AG04450 (cell line): ENCODE measurements at regions not wholly inside any gene's neighbourhood (a gene's known extent, or its start where the extent isn't known, plus 50 kb on each side); places are given as distances from the start of the nearest gene placed in this dataset.

Experiments
- CTCF ChIA-PET: fragments of 300-600, 350-600 bp; formaldehyde crosslinking; extraction: SDS; loops from one replicate; lab custom pipeline; 2022; ENCODE audit warnings: antibody characterized with exemption, inconsistent platforms; lab: Charles Lee
- POLR2A ChIA-PET: fragments of 350-600 bp; formaldehyde crosslinking; extraction: SDS; loops from one replicate; lab custom pipeline; 2021; ENCODE audit warnings: antibody characterized with exemption, inconsistent platforms; lab: Yijun Ruan, JAX
- DNase-seq: peaks from one replicate; pipeline ENCODE4 v3.0.0-alpha.2; 2011; ENCODE audit warnings: low read depth, low spot score
- H3K27ac ChIP-seq: one replicate; pipeline ENCODE4 v1.5.1; 2012; ENCODE audit warnings: low read depth, low read length, control low read depth
- H3K27me3 ChIP-seq: one replicate; pipeline ENCODE4 v1.6.0; 2012; ENCODE audit warnings: low read length; ENCODE audit not compliant: control insufficient read depth, insufficient read depth
- H3K4me3 ChIP-seq: 2 replicates; pipeline ENCODE4 v1.5.1; 2011; ENCODE audit warnings: mild to moderate bottlenecking, low read depth, low read length, control low read depth
- H3K9me3 ChIP-seq: 2 replicates; pipeline ENCODE4 v1.5.1; 2012; ENCODE audit warnings: low read length; ENCODE audit not compliant: control insufficient read depth, insufficient read depth
- TF ChIP-seq, protein P1 (sequence below): IDR thresholded peaks from 2 replicates; pipeline ENCODE4 v1.5.1; 2011; ENCODE audit warnings: low read depth, low read length, control low read depth, inconsistent platforms

DNA sequence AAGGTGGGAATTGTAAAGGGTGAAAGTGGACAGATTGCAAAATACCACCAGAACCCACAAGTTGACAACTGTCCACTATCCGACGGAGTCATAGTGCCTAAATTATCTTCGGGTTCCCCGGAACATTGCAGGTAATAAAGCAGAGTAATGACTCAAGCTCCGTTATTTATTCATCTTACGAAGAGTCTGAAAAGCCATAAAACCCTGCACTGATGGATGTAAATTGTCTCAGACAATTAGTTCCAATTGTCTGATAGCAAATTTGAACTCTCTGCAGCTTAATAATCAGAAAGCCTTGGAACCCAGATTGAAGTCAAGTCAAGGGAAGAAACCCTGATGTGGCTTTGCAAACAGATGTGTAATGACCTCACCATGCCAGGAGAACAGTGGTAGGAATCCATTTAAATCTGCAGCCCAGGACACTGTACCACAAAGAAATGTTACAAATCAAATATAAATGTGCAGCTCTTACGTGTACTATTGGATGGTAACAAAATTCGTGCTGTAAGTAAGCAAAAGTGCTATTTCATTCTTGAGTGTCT, 437.3 kb upstream of the SOX11 start:
- H3K9me3 ChIP-seq = peaks cover 19% of the 10 kb centered on the region
- no peaks in the 10 kb centered on the region for H3K27me3 ChIP-seq
- CTCF ChIA-PET = no interaction called here
- TF ChIP-seq, protein P1, sequence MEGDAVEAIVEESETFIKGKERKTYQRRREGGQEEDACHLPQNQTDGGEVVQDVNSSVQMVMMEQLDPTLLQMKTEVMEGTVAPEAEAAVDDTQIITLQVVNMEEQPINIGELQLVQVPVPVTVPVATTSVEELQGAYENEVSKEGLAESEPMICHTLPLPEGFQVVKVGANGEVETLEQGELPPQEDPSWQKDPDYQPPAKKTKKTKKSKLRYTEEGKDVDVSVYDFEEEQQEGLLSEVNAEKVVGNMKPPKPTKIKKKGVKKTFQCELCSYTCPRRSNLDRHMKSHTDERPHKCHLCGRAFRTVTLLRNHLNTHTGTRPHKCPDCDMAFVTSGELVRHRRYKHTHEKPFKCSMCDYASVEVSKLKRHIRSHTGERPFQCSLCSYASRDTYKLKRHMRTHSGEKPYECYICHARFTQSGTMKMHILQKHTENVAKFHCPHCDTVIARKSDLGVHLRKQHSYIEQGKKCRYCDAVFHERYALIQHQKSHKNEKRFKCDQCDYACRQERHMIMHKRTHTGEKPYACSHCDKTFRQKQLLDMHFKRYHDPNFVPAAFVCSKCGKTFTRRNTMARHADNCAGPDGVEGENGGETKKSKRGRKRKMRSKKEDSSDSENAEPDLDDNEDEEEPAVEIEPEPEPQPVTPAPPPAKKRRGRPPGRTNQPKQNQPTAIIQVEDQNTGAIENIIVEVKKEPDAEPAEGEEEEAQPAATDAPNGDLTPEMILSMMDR = no peak
- H3K4me3 ChIP-seq = no peak overlapping the region
- POLR2A ChIA-PET = no interaction called here
- DNase-seq = no peak
- H3K27ac ChIP-seq = no peak overlapping the region

DNA sequence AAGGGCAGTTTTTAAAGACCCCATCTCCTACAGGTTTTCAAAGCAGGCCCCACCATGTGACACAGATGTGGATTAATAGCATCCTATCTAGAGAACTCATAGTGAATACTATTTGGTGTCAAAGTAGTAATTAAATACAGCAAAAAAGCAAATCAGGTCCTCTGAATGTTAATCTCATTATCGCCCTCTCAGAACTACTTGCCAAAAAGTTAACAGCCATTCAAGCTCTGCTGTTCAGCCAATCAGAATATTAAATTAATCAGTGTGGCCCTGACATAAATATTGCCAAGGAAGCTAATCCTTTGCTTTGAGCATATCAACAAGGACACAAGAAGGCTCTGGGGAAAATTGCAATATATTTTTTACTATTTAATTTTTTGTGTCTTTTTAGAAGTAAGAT, 428.9 kb upstream of the SOX11 start:
- CTCF ChIA-PET = no interaction called here

GRCh38 chr2:5264361-5264760, 427.8 kb upstream of the SOX11 start:
- CTCF ChIA-PET = no interaction called here
- H3K4me3 ChIP-seq = no peak overlapping the region
- peaks cover 6% of the 10 kb centered on the region for H3K9me3 ChIP-seq
- POLR2A ChIA-PET = no interaction called here
- TF ChIP-seq, protein P1 = no peak
- no peak for DNase-seq
- no peak overlapping the region for H3K27ac ChIP-seq
- no peaks in the 10 kb centered on the region for H3K27me3 ChIP-seq

More for the DNA sequence above, 428.9 kb upstream of the SOX11 start:
- no peak overlapping the region for H3K4me3 ChIP-seq
- POLR2A ChIA-PET = no interaction called here
- DNase-seq = no peak
- H3K27me3 ChIP-seq = no peaks in the 10 kb centered on the region
- no peak overlapping the region for H3K27ac ChIP-seq
- peaks cover under 1% of the 10 kb centered on the region; the same call in 1 of the 2 replicates for H3K9me3 ChIP-seq
- TF ChIP-seq, protein P1 = no peak

DNA sequence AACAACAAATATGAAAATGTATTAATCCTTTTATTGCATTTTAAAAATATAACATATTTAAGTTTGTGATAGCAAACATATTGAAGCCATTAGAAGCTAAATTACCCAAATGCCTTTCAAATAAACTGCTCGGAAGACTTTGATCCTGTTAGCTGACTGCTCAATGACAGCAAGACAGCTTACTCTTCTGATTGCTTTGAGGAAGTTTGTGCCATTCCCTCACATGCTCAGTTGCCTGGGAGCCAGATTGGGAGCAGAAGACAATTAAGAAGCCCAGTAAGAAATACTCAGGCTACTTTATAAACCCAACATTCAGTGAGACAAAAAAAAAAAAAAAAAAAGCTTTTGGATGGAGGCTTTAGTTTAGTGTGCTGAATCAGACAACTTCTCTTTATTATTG, 407.1 kb upstream of the SOX11 start:
- Histone ChIP-seq H3K4me3 (no peak overlapping the region), H3K27me3 (no peaks in the 10 kb centered on the region), H3K9me3 (peaks cover 15% of the 10 kb centered on the region), H3K27ac (no peak overlapping the region)
- TF ChIP-seq, protein P1 = no peak
- DNase-seq = no peak
- ChIA-PET POLR2A (no interaction called here), CTCF (no interaction called here)

- Histone ChIP-seq H3K9me3 (peaks cover 12% of the 10 kb centered on the region; the same call in 1 of the 2 replicates), H3K27me3 (no peaks in the 10 kb centered on the region), H3K4me3 (no peak overlapping the region), H3K27ac (no peak overlapping the region)
- CTCF ChIA-PET = no interaction called here
- TF ChIP-seq, protein P1 = no peak
- POLR2A ChIA-PET = no interaction called here
- no peak for DNase-seq
These were observed 406.1 kb upstream of the SOX11 start for GRCh38 chr2:5285872-5286769.
